Natural killer cell (primary cell): ENCODE measurements at regions not wholly inside any gene's neighbourhood (a gene's known extent, or its start where the extent isn't known, plus 50 kb on each side); places are given as distances from the start of the nearest gene placed in this dataset.

Experiments used
- ATAC-seq, 3 donors: fragments of 150-1000 bp in 2 of 3; fragments of 200-7000 bp in 1 of 3; cut with Tn5 transposase; 1 replicate in 1 of 3; 2 replicates in 2 of 3; pipeline ENCODE4 v1.10.0; 2021; ENCODE audit warnings: mild to moderate bottlenecking in 2 of 3, moderate library complexity in 2 of 3
- DNase-seq, 2 donors: peaks; one replicate each; pipeline versions ENCODE4 v3.0.0 to v3.0.0-alpha.2; 2013 to 2021; ENCODE audit warnings: mixed read lengths in 1 of 2
- H3K27ac ChIP-seq: one replicate; pipeline ENCODE4 v1.5.1; 2013; ENCODE audit warnings: mild to moderate bottlenecking, low read length
- H3K27me3 ChIP-seq: one replicate; pipeline ENCODE4 v1.6.1; 2013; ENCODE audit warnings: low read length; ENCODE audit not compliant: control insufficient read depth, insufficient read depth
- H3K36me3 ChIP-seq: one replicate; pipeline ENCODE4 v1.6.1; 2013; ENCODE audit warnings: low read length; ENCODE audit not compliant: control insufficient read depth, insufficient read depth
- H3K4me1 ChIP-seq: one replicate; pipeline ENCODE4 v1.6.1; 2013; ENCODE audit warnings: low read length; ENCODE audit not compliant: control insufficient read depth, insufficient read depth
- H3K4me3 ChIP-seq: one replicate; pipeline ENCODE4 v1.5.1; 2013; ENCODE audit warnings: low read length
- H3K9me3 ChIP-seq: one replicate; pipeline ENCODE4 v1.6.1; 2013; ENCODE audit warnings: low read length; ENCODE audit not compliant: control insufficient read depth, insufficient read depth
- H3K27ac Mint-ChIP-seq, 2 donors: one replicate each; pipeline ENCODE4 v1.8.0; 2022; ENCODE audit warnings: mild to moderate bottlenecking in 2 of 2, mixed read lengths in 2 of 2, moderate library complexity in 1 of 2
- H3K27me3 Mint-ChIP-seq, 2 donors: one replicate each; pipeline ENCODE4 v1.8.0; 2022; ENCODE audit warnings: low read depth in 2 of 2, mixed read lengths in 2 of 2
- H3K36me3 Mint-ChIP-seq: one replicate; pipeline ENCODE4 v1.8.0; 2022; ENCODE audit warnings: mixed read lengths
- H3K4me1 Mint-ChIP-seq, 2 donors: one replicate each; pipeline ENCODE4 v1.8.0; 2022; ENCODE audit warnings: mixed read lengths in 2 of 2
- H3K4me3 Mint-ChIP-seq: one replicate; pipeline ENCODE4 v1.8.0; 2022; ENCODE audit warnings: mild to moderate bottlenecking, moderate library complexity, mixed read lengths
- H3K9me3 Mint-ChIP-seq, 2 donors: one replicate each; pipeline ENCODE4 v1.8.0; 2022; ENCODE audit warnings: mixed read lengths in 2 of 2
- WGBS: methylation state at CpG from one replicate; pipeline ENCODE4 v1.1.7; 2013; ENCODE audit warnings: missing lambda C conversion rate; ENCODE audit not compliant: insufficient coverage; 5-methylcytosine and 5-hydroxymethylcytosine counted together
- intact Hi-C: fragments of 100-400 bp; cut with micrococcal nuclease; formaldehyde crosslinking; loops from one replicate; pipeline ENCODE4 v1.14.2; 2022
- TF ChIP-seq, protein P1 (sequence below): fragments of 200-600 bp; IDR thresholded peaks from one replicate; pipeline ENCODE4 v1.8.0; 2022; ENCODE audit warnings: antibody characterized with exemption

GRCh38 chr1:163538667-163539066 lies 216.9 kb downstream of the NUF2 start:
- intact Hi-C loops, result no loop called here
- H3K36me3 Mint-ChIP-seq, result no peaks in the 10 kb centered on the region
- H3K27ac Mint-ChIP-seq, result no peak overlapping the region
- ATAC-seq (no peak), DNase-seq (no peak)
- no peaks in the 10 kb centered on the region for H3K27me3 ChIP-seq
- TF ChIP-seq, protein P1, sequence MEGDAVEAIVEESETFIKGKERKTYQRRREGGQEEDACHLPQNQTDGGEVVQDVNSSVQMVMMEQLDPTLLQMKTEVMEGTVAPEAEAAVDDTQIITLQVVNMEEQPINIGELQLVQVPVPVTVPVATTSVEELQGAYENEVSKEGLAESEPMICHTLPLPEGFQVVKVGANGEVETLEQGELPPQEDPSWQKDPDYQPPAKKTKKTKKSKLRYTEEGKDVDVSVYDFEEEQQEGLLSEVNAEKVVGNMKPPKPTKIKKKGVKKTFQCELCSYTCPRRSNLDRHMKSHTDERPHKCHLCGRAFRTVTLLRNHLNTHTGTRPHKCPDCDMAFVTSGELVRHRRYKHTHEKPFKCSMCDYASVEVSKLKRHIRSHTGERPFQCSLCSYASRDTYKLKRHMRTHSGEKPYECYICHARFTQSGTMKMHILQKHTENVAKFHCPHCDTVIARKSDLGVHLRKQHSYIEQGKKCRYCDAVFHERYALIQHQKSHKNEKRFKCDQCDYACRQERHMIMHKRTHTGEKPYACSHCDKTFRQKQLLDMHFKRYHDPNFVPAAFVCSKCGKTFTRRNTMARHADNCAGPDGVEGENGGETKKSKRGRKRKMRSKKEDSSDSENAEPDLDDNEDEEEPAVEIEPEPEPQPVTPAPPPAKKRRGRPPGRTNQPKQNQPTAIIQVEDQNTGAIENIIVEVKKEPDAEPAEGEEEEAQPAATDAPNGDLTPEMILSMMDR, result no peak
- no peaks in the 10 kb centered on the region for H3K9me3 ChIP-seq
- H3K36me3 ChIP-seq, result no peaks in the 10 kb centered on the region
- H3K9me3 Mint-ChIP-seq, result no peaks in the 10 kb centered on the region
- no peak overlapping the region for H3K4me3 ChIP-seq
- H3K4me3 Mint-ChIP-seq, result no peak overlapping the region
- H3K27ac ChIP-seq, result no peak overlapping the region
- WGBS, result 80% methylated on average over 4 of the region's 4 CpGs
- no peaks in the 10 kb centered on the region for H3K4me1 ChIP-seq
- H3K27me3 Mint-ChIP-seq, result no peaks in the 10 kb centered on the region
- H3K4me1 Mint-ChIP-seq, result no peaks in the 10 kb centered on the region

GRCh38 chr1:163540727-163541126 lies 219.0 kb downstream of the NUF2 start:
- Histone ChIP-seq H3K36me3 (no peaks in the 10 kb centered on the region), H3K4me1 (no peaks in the 10 kb centered on the region), H3K4me3 (no peak overlapping the region), H3K27ac (no peak overlapping the region), H3K27me3 (no peaks in the 10 kb centered on the region), H3K9me3 (no peaks in the 10 kb centered on the region)
- no peaks in the 10 kb centered on the region for H3K27me3 Mint-ChIP-seq
- WGBS, result 100% methylated on average over 1 of the region's 2 CpGs
- no peaks in the 10 kb centered on the region for H3K9me3 Mint-ChIP-seq
- ATAC-seq (no peak), DNase-seq (no peak)
- no peak overlapping the region for H3K27ac Mint-ChIP-seq
- intact Hi-C loops, result no loop called here
- no peak overlapping the region for H3K4me3 Mint-ChIP-seq
- no peaks in the 10 kb centered on the region for H3K4me1 Mint-ChIP-seq
- TF ChIP-seq, protein P1, result no peak
- no peaks in the 10 kb centered on the region for H3K36me3 Mint-ChIP-seq

DNA sequence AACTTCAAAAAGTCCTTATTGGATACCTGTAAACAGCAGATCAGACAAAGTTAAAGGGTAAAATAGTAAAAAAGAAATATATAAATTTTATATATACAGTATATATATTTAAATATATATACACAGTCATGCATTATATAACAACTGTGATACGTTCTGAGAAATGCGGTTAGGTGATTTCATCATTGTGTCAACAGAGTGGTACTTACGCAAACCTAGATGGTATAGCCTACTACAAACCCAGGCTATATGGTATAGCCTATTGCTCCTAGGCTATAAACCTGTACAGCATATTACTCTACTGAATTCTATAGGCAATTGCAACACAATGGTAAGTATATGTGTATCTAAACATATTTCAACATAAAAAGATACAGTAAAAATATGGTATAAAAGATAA lies 222.7 kb downstream of the NUF2 start:
- TF ChIP-seq, protein P1, result no peak
- H3K4me1 Mint-ChIP-seq, result no peaks in the 10 kb centered on the region
- no peak for ATAC-seq
- H3K27me3 Mint-ChIP-seq, result no peaks in the 10 kb centered on the region
- H3K27ac Mint-ChIP-seq, result no peak overlapping the region
- no peaks in the 10 kb centered on the region for H3K9me3 ChIP-seq
- no peaks in the 10 kb centered on the region for H3K36me3 Mint-ChIP-seq
- no peaks in the 10 kb centered on the region for H3K9me3 Mint-ChIP-seq
- no peak overlapping the region for H3K4me3 ChIP-seq
- DNase-seq, result no peak
- intact Hi-C loops, result no loop called here
- H3K4me3 Mint-ChIP-seq, result no peak overlapping the region
- H3K4me1 ChIP-seq, result no peaks in the 10 kb centered on the region
- 94% methylated on average over 3 of the region's 3 CpGs for WGBS
- H3K36me3 ChIP-seq, result no peaks in the 10 kb centered on the region
- no peak overlapping the region for H3K27ac ChIP-seq
- no peaks in the 10 kb centered on the region for H3K27me3 ChIP-seq

DNA sequence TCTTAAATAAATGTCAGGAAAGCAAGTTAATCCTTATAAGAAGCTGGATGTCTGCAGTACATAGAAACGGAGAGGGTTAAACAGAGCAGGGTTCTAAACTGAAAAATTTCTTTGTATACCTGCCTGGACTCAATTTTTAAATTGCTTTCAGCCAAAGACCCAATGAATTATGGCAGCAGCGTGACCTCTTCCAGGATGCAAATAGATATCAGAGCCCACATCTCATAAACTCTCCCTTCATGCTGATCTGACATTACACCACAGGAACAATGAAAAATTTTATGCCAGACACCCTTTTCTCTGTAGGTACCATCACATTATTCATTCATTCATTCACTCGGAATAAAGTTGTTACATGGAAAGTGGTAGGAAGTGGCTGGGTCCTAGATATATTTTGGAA lies 236.4 kb downstream of the NUF2 start:
- Mint-ChIP-seq H3K9me3 (peaks cover 4 to 6% of the 10 kb centered on the region in 2 donors), H3K27ac (no peak overlapping the region), H3K27me3 (no peaks in the 10 kb centered on the region), H3K4me1 (no peaks in the 10 kb centered on the region), H3K4me3 (no peak overlapping the region), H3K36me3 (no peaks in the 10 kb centered on the region)
- TF ChIP-seq, protein P1, result no peak
- intact Hi-C loops, result no loop called here
- H3K27ac ChIP-seq, result no peak overlapping the region
- DNase-seq (no peak), ATAC-seq (no peak)
- no peak overlapping the region for H3K4me3 ChIP-seq
- no peaks in the 10 kb centered on the region for H3K36me3 ChIP-seq
- H3K4me1 ChIP-seq, result no peaks in the 10 kb centered on the region
- WGBS, result 77% methylated on average over 3 of the region's 3 CpGs
- no peaks in the 10 kb centered on the region for H3K9me3 ChIP-seq
- H3K27me3 ChIP-seq, result no peaks in the 10 kb centered on the region
